ENCODE measurements at regions not wholly inside any gene's neighbourhood (a gene's known extent, or its start where the extent isn't known, plus 50 kb on each side); places are given as distances from the start of the nearest gene placed in this dataset.
"Not testable (repeated sequence)": the region's sequence is repeated elsewhere in the genome, so short reads cannot be mapped to it uniquely, and the experiment has no call there.

DNA sequence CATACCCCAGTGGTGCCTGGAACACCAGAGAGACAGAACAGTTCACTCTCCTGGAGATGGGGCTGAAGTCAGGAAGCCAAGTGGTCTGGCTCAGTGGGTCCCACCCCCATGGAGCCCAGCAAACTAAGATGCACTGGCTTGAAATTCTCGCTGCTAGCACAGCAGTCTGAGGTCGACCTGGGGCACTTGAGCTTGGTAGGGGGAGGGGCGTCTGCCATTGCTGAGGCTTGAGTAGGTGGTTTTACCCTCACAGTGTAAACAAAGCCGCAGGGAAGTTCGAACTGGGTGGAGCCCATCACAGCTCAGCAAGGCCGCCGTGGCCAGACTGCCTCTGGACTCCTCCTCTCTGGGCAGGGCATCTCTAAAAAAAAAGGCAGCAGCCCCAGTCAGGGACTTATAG is 272.0 kb downstream of the KLF13 start:
- DNase-seq (ENCODE audit: low read depth): no peak

DNA sequence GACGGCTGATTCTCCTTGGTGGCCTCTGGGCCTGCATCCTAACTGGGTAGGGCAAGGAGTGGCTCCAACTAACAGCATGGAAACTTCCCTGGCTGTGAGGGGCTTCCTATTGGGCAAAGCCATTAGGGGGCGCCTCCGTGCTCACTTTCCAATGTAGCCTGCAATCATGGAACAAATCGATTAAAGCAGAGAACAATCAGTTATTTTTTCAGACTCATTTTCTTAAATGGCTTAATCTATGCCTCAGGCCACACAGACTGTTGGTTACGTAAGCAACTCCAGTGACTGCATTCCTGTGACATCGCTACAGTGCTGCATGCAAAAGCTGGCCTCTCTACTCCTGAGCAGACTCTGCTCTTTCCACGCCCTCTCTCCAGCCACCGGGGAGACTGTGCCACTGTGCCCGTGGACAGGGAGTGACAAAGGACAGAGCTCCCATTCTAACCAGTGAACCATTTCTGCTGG is 278.9 kb downstream of the KLF13 start:
- DNase-seq (ENCODE audit: low read depth): no peak

DNA sequence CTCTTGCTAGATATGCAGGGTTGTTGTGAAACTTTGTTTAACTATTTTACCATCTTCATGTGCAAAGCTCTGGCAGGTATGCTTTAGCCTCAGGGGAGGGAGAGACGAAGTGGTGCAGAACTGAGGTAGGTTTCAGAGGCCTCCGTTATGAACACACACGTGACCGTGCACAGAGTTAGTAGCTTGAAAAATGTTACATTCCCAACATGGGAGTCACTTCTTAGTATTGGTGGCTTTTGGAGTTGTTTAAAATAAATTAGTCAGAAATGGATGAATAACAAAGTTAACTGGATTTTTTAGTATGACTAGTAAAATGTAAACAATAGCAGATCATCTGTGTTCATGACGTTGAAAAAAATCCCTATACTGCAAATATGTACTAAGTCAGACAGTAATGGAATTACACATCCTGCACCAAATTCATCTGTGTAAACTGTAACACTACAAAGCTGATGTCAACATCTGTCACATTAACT is 279.6 kb downstream of the KLF13 start:
- no peak for DNase-seq (ENCODE audit: low read depth)

DNA sequence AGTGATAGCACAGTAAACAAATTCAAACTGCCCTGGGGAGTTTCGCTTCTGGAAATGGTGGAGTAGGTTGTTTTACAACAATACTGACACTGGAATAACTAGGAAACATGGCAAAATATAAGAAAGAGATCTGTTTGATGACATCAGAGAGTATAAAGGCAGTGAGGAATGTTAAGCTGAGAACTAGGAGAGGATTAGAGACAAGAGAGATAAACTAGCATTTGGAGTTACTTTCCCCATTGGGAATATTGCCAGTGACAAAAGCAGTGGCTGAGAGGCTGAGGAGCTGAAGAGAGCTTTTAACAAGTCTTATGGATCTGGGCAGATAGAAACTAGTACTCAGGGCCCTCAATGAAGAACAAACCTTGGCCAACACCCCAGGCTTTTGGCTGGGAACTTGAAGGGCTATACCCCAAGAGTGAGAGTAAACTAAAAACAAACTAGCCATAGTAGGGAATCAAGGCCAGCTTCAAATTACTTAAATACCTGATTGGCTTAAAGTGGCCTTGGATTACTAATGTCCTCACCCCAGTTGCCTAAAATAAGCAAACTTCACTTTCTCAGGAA is 280.4 kb downstream of the KLF13 start:
- DNase-seq (ENCODE audit: low read depth): no peak

DNA sequence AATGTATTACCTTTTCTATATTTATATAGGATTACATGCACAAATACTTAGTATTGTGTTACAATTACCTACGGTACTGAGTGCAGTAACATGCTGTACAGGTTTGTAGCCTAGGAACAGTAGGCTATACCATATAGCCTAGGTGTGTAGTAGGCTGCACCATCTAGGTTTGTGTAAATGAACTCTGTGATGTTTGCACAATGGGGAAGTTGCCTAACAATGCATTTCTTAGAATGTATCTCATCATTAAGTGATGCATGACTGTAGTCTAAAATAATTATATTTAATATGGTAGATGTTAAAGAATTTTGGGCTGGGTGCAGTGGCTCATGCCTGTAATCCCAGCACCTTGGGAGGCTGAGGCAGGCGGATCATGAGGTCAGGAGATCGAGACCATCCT is 281.0 kb downstream of the KLF13 start:
- no peak for DNase-seq (ENCODE audit: low read depth)

DNA sequence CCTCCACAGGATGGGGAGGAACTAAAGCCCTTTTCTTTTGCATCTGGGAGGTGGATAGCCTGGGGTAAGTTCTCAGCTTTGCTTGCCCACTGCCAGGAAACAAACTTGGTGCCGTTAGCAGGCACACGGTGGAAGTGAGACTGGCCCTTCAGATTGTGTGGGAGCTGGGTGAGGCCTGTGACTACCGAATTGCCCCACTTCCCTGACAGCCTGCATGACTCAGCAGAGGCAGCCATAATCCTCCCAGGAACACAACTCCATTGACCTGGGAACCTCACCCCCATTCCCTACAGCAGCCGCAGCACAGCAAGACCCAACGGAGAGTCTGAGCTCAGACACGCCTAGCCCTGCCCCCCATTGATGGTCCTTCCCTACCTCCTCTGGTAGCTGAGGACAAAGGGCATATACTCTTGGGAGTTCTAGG is 282.6 kb downstream of the KLF13 start:
- DNase-seq (ENCODE audit: low read depth): no peak

DNA sequence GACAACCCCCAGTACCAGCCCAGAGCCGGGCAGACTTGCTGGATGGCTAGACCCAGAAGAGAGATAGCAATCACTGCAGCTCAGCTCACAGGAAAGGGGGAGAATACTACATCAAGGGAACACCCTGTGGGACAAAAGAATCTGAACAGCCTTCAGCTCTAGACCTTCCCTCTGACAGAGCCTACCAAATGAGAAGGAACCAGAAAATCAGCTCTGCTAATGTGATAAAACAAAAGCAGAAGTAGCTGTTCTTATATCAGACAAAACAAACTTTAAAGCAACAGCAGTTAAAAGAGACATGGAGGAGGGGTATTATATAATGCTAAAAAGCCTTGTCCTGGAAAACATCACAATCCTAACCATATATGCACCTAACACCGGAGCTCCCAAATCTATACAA is 283.3 kb downstream of the KLF13 start:
- no peak for DNase-seq (ENCODE audit: low read depth)

DNA sequence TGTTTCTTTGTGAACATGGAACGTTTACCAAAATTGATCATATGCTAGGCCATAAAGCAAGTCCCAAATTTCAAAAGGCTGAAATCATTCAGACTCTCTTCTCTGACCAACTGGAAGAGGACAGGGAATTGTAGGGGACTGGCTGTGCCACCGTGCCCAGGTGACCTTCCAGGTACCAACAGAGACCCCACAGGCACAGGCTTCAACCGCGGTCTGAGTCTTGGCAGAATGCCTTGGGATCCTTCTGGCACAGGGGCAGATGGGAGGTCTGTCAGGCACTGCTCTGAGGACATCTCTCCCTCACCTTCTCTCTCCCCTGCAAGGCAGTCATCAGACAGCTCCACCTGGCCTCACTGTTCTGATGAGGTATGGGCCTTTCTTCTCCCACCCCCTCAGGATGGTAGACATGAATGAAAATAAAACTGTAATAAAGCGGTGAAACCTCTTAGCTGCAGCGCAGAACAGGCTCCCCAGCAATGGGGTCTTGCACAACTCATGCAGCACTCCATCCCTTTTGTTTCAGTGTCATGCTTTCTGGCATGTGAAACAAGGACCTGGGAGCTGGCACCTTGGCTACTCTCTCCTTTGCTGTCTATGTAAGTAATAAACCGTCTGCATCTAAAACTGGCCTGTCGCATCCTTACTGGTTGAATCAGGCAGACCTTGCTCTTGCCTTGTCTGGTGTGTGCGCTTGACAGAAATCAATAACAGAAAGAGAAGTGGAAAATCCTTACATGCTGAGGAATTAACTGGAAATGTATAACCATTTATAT is 289.2 kb downstream of the KLF13 start:
- DNase-seq (ENCODE audit: low read depth): no peak

DNA sequence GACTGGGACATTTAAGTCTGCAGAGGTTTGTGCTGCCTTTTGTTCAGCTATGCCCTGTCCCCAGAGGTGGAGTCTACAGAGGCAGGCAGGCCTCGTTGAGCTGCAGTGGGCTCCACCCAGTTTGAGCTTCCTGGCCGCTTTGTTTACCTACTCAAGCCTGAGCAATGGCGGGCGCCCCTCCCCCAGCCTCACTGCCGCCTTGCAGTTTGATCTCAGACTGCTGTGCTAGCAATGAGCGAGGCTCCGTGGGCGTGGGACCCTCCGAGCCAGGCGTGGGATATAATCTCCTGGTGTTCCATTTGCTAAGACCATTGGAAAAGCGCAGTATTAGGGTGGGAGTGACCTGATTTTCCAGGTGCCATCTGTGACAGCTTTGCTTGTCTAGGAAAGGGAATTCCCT is 296.7 kb downstream of the KLF13 start:
- not testable (repeated sequence) for DNase-seq (ENCODE audit: low read depth)

DNA sequence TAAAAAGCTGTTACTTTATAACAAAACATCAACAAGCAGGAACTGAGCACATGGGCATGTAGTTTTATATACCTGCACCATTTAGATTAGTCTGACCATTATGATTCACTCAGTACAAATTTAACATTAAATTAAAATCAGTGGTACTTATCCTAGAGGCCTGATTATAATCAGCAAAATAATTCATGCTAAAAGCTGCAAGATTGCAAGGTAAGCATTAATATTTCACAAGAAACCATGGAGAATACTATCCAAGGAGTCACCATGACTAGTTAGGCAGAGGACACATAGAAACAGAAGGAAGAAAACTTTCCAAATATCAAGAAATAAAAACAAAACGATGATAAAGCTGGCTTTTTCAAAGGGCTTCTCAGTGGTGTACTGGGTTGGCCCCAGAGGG is 297.5 kb downstream of the KLF13 start:
- not testable (repeated sequence) for DNase-seq (ENCODE audit: low read depth)

DNA sequence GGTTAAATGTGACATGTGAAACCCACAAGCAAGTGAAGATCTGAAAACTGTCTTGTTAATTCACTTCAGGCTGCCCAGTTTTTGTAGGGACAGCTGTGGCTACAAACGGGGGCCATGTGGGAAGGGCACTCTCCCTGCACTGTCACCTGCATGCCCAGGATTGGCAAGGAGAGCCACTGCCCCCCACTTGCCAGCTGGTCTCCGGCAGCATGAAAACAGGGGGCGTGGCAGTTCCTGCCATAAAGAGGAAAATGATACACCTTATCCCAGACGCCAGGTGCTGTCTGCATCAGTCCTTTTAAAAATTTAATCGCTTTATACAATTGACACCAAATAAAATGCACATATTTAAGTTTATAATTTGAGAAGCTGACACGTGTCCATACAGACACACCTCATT is 309.1 kb downstream of the KLF13 start:
- not testable (repeated sequence) for DNase-seq (ENCODE audit: low read depth)

DNA sequence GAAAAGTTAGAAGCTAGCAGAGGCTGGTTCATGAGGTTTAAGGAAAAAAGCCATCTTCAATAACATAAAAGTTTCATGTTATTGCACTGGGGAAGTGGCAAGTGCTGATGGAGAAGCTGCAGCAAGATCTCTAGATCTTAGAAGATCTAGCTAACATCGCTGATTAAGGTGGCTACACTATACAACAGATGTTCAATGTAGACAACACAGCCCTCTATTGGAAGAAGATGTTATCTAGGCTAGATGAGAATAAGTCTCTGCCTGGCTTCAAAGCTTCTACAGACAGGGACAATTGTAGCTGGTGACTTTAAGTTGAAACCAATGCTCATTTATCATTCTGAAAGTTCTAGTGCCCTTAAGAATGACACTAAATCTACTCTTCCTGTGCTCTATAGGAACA is 310.3 kb downstream of the KLF13 start:
- DNase-seq (ENCODE audit: low read depth): not testable (repeated sequence)

DNA sequence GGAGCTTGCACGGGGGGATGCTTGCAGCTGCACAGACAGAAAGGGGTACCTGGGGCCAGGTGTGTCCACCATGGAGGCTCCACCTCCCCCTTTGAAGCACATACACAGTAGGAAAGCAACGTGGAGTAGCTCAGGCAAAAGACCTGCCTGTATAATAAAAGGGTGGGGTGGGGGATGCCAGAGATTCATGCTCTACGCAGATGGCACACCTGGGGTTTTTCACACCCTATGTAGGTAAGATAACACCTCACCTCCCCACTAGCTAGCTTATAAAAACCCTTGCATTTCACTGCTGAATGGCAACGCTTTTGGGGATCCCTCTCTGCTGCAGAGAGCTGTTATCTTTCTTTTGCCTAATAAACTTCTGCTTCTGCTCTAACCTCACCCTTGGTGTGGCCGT is 317.3 kb downstream of the KLF13 start:
- not testable (repeated sequence) for DNase-seq (ENCODE audit: low read depth)

DNA sequence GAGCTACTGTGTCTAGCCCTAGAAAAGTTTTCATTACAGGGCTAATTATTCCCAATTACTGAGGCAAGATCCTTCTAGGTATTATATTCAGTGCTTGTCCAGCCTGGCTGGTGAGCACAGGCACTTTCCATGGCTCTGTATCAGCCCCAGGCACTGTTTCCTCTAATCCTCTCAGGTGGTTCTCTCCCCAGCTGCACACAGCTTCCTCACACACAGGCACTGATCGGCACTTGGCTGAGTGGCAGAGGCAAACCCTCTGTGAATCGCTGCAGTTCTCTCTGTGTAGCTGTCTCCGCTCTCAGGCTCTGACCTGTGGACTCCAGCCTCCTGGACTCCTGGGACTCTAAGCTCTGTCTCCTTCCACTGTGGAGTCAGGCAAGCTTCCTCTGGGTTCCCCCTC is 318.1 kb downstream of the KLF13 start:
- DNase-seq (ENCODE audit: low read depth): not testable (repeated sequence)

DNA sequence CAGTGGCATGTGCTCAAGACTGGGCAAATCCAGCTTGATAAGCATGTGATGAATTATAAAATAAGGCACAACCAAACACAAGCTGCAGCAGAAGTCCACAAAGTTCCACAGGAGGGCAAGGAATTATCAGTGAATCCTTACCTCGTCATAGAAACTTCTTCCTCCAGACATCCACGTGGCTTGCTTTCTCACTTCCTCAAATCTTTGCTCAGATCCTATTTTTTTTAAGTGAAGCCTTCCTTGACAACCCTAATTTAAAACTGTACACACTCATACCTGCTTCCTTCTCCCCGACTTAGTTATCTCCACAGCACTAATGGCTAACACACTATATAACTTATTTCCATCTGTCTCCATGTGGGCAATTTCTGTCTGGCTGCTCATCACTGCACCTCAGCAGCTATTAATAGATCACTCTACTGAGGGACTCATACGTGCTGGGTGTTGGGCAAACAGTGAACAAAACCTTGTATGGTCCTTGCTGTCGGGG is 320.7 kb downstream of the KLF13 start:
- DNase-seq (ENCODE audit: low read depth): not testable (repeated sequence)

DNA sequence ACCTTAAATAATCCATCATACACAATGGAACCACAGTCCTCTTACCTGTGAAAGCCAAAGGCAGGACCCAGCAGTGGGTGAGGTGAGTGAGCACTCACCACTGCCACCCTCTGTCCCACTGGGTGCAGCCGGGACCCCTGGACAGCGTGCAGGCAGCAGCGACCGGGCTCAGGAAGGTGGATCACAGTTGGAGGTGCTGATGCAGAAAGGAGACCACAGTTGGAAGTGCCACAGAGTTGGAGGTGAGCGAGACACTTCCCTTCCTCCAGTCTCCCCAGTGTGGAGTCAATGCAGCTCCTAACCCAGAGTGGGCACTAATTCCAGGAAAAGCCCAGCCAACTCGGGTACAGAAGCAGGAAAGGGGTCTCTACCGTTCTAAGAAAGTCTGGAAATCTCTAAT is 323.0 kb downstream of the KLF13 start:
- DNase-seq (ENCODE audit: low read depth): not testable (repeated sequence)

DNA sequence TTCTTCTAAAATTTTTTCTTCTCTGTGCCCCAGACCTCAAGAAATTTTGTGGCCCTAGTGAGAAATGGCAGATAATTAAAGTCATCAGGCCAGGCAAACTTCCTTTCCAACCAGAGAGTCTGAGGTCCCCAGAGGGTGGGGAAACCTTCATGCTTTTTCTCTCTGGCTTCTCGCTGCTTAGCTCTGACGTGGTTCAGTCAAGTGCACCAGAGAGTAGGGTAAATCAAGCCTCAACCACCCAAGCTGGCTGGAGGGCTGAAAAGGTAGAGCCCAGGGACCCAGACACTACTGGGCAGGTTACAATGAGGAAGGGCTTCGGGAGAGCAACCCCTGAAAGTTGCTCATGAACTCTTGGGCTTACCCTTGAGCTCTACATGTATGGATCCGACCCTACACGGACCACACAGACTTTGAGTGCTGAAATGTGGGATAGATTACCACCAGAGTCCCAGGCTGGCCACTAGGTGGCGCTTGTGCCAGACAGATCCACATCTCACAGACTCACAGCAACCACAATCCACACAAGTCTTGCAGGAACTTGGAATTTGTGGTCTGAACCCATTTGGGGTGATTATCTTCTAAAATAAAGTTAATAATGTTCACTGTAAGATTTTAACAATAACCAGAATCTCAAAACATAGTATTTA is 323.5 kb downstream of the KLF13 start:
- not testable (repeated sequence) for DNase-seq (ENCODE audit: low read depth)

DNA sequence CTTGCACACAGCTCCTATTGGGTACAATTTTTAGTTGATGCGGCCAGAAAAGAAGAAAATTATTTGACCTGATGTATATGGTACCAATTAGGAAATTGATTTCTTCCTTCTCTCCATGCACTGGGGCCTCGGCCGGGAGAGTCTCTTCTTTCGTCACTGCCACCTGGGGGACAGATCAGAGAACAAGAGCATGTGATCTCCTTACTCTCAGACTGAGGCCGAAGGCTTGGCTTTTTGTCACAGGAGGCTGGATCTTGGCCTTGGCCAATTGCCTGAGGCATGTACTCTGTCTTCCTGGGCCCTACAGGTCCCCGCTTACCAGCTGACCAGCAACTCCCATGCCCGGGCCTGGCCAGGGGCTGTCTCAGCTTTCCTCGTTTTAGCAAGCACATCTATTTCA is 330.3 kb downstream of the KLF13 start:
- not testable (repeated sequence) for DNase-seq (ENCODE audit: low read depth)

DNA sequence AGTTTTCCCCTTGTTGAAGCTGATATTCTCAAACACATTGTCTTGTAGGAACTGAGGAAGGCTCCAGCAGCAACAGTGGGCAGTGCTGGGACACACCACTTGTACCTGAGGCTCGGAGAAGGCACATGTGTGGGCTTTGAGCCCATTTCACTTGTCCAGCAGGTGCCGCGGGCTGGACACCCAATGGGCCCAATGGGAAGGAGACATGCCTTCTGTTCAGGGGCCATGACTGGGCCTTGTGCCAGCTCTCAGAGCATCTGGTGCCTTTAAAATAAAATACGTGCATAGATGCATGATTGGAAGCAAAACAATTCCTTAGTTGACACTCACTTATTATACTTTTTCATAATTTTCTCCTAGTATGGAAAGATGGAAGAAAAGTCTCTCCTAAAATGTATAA is 334.2 kb downstream of the KLF13 start:
- no peak for DNase-seq (ENCODE audit: low read depth)

DNA sequence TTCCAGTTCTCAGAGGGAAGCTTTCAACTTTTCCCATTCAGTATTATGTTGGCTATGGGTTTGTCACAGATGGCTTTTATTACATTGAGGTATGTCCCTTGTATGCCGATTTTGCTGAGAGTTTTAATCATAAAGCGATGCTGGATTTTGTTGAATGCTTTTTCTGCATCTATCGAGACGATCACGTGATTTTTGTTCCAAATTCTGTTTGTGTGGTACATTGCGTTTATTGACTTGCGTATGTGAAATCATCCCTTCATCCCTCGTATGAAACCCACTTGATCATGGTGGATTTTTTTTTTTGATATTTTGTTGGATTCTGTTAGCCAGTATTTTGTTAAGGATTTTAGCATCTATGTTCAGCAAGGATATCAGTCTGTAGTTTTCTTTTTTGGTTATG is 339.1 kb downstream of the KLF13 start:
- not testable (repeated sequence) for DNase-seq (ENCODE audit: low read depth)

DNA sequence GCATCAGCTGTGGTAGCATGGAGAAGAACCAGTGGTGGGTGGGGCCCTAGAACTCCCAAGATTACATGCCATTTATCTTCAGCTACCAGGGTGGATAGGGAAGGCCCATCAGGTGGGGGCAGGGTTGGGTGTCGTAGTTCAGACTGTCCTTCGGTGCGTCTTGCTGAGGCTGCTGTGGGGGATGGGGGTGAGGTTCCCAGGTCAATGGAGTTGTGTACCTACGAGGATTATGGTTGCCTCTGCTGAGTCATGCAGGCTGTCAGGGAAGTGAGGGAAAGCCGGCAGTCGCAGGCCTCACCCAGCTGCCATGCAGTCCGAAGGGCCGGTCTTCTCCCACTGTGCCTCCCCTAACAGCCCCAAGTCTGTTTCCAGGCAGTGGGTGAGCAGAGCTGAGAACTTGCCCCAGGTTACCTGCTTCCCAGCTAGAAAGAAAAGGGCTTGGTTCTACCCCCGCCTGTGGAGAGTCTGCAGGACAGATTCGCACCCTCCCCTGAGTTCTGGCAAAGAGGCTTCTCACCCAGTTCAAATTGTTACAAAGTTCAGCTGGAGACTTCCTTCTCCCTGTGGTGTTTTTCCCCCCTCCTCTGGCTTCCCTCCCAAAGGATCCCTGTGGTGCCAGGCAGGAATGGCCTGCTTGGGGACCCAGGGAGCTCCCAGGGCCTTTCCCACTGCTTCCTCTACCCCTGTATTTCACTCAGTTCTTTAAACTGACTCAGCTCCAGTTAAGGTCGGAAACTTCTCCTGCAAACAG is 342.7 kb downstream of the KLF13 start:
- DNase-seq (ENCODE audit: low read depth): not testable (repeated sequence)

DNA sequence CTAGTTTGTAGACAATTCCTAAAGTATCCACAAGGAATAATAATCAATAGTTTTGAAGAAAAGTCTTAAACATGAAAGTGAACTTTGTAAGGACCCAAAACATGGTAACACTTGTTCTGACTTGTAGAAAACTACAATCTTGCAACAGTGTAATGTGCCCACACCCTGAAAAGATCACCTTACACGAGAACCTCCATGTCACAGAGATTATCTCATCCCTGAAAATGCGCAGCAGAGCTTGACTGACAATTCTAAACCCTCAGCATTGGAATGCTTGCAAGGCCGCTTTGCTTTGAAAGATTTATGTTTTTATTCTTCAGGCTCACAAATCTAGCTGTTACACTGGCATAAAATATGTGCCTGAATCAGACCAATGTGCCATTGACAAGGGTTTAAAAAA is 346.6 kb downstream of the KLF13 start:
- DNase-seq (ENCODE audit: low read depth): not testable (repeated sequence)

All from CMK (cell line).